ENCODE measurements at regions not wholly inside any gene's neighbourhood (a gene's known extent, or its start where the extent isn't known, plus 50 kb on each side); places are given as distances from the start of the nearest gene placed in this dataset.

GRCh38 chrX:10055430-10055829 is 88.3 kb downstream of the CLDN34 start:
- no peak for TF ChIP-seq CTCF (IDR thresholded peaks at IDR 0.05; ENCODE audit: insufficient read depth, low read depth, low read length)
- no peak for TF ChIP-seq EZH2 (IDR thresholded peaks at IDR 0.05; ENCODE audit: insufficient read depth, low read length)
